Kidney epithelial cell (primary cell): ENCODE measurements at regions not wholly inside any gene's neighbourhood (a gene's known extent, or its start where the extent isn't known, plus 50 kb on each side); places are given as distances from the start of the nearest gene placed in this dataset.

ENCODE experiments used
- DNase-seq: peaks from one replicate; pipeline ENCODE4 v3.0.0-alpha.2; 2010; ENCODE audit warnings: low read depth
- H3K27me3 ChIP-seq: 2 replicates; pipeline ENCODE4 v1.6.0; 2011; ENCODE audit warnings: low read length; ENCODE audit not compliant: control insufficient read depth, insufficient read depth
- H3K36me3 ChIP-seq: 2 replicates; pipeline ENCODE4 v1.5.1; 2011; ENCODE audit warnings: low read length; ENCODE audit not compliant: control insufficient read depth, insufficient read depth
- H3K4me3 ChIP-seq: 2 replicates; pipeline ENCODE4 v1.5.1; 2011; ENCODE audit warnings: low read depth, mild to moderate bottlenecking, control low read depth, low read length
- TF ChIP-seq, protein P1 (sequence below): IDR thresholded peaks from 2 replicates; pipeline ENCODE4 v1.5.1; 2011; ENCODE audit warnings: mild to moderate bottlenecking, moderate library complexity, low read length, control low read depth, inconsistent platforms; ENCODE audit not compliant: insufficient read depth, poor library complexity, severe bottlenecking

DNA sequence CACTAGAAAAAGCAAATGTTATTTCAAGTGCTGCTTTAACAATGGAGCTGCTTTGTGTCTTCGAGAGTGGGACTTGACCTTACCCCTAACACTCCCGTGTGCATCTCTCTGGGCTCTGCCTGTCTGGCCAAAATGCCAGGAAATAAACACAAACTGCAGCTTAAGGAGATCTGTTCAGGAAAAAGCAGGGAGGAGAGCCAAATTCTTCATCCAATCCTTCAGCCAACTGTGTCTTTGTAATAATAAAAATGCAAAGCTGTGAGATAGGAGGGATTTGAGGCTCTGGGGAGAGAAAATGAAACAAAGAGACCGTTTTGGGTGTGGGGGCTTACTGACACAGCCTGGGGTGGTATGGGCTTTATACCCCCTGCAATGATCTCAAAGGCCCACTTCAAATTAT is 85.8 kb upstream of the WSCD2 start:
- H3K27me3 ChIP-seq: no peaks in the 10 kb centered on the region
- no peaks in the 10 kb centered on the region for H3K36me3 ChIP-seq
- TF ChIP-seq, protein P1, sequence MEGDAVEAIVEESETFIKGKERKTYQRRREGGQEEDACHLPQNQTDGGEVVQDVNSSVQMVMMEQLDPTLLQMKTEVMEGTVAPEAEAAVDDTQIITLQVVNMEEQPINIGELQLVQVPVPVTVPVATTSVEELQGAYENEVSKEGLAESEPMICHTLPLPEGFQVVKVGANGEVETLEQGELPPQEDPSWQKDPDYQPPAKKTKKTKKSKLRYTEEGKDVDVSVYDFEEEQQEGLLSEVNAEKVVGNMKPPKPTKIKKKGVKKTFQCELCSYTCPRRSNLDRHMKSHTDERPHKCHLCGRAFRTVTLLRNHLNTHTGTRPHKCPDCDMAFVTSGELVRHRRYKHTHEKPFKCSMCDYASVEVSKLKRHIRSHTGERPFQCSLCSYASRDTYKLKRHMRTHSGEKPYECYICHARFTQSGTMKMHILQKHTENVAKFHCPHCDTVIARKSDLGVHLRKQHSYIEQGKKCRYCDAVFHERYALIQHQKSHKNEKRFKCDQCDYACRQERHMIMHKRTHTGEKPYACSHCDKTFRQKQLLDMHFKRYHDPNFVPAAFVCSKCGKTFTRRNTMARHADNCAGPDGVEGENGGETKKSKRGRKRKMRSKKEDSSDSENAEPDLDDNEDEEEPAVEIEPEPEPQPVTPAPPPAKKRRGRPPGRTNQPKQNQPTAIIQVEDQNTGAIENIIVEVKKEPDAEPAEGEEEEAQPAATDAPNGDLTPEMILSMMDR: no peak
- no peak overlapping the region for H3K4me3 ChIP-seq
- DNase-seq: no peak

DNA sequence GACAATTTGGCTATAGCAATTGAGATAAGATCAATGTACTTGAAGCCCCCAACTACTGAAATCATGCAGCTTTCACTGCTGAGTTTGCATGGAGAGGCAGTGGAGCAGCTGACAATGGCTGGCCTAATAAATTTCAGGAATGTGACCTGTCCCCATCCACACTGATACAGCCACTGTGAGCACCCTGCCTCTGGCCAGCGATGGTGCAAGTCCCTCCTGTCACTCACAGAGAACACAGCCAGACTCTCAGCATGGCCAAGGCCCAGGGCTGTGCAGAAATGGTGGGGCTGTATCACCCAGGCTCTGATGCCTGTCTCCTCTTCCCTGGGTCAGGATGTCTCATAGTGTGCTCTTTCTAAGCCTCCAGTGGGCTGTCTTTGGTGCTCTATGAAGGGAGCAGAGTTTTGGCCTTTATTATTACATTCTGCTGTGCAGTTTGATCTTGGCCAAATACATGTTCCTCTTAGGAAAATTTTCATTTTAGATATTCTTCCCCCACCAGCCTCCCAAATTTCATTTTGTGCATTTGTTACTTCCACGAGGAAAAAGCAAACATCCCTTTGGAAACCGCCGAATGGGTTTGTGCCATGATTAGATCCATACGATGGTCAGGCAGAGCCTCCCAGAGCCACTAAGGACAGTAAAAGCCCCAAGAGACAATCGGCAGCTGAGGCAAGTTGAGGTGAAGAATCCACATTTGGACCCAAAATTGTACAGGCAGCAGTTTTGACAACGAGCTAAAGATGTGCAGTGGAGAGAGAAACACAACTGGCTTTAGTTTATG is 85.1 kb upstream of the WSCD2 start:
- TF ChIP-seq, protein P1: no peak
- DNase-seq: no peak
- no peaks in the 10 kb centered on the region for H3K27me3 ChIP-seq
- no peak overlapping the region for H3K4me3 ChIP-seq
- H3K36me3 ChIP-seq: no peaks in the 10 kb centered on the region

DNA sequence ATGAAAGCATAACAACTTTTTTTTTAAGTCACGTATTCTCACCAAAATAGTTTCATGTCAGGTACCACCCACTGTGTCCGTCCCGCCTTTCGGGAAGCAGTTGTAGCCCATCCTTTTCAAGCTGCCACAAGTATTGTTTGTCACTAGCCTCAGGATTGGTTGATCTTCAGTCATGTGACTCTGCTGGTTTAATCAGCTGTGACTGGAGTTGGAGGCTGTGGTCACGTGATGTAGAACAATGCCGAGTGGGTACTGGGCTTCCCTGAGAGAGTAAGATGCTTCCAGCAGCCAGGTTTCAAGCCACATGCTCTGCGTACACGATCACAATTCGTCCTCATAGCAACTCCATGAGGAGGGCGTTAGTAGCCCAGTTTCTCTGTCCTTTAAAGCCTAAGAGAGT is 83.0 kb upstream of the WSCD2 start:
- no peak for DNase-seq

DNA sequence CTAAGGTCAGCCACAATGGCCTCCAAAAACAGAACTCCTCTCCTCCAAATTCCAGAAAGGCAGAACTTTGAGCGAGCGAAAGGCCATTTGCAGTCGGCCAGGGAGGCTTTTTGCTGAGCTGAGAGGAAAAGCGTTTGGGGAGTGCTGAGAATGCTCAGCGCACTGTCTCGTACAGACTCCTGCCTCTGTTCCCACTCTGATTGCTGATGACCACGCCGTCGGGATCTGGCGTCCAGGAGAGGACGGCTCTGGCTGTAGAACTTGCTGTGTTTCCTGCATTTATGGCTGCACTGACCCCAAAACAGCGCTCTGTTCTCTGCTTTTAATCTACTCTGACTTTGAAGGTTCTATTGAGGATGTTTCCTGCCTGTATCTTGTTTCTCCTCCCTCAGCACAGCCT is 82.4 kb upstream of the WSCD2 start:
- Histone ChIP-seq H3K27me3 (no peaks in the 10 kb centered on the region), H3K4me3 (no peak overlapping the region), H3K36me3 (no peaks in the 10 kb centered on the region)
- TF ChIP-seq, protein P1: no peak
- DNase-seq: no peak

More for the DNA sequence above, 83.0 kb upstream of the WSCD2 start:
- no peaks in the 10 kb centered on the region for H3K27me3 ChIP-seq
- H3K36me3 ChIP-seq: no peaks in the 10 kb centered on the region
- H3K4me3 ChIP-seq: no peak overlapping the region
- TF ChIP-seq, protein P1: no peak

DNA sequence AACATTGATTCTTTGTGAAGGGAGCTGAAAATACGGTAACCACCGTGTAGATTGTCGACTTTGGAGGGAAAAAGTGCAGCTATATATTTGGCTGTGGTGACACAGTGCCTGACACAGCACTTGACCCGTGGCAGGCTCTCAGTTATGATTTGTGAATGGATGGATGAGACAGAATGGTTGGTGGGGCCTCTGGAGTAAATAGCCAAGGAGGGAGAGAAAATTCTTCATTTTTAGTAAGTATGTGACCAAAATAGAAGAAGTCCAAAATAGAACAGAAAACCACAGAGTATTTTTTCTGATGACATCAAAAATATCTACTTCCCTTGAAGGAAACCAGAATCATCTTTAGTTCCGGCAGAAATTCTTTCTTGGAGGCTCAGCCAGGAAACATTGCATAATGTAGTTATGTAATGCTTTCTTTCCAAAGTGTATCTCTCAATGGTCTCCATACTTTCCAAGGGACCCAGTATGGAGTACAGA is 82.0 kb upstream of the WSCD2 start:
- no peak overlapping the region for H3K4me3 ChIP-seq
- no peaks in the 10 kb centered on the region for H3K36me3 ChIP-seq
- H3K27me3 ChIP-seq: no peaks in the 10 kb centered on the region
- TF ChIP-seq, protein P1: no peak
- DNase-seq: no peak

DNA sequence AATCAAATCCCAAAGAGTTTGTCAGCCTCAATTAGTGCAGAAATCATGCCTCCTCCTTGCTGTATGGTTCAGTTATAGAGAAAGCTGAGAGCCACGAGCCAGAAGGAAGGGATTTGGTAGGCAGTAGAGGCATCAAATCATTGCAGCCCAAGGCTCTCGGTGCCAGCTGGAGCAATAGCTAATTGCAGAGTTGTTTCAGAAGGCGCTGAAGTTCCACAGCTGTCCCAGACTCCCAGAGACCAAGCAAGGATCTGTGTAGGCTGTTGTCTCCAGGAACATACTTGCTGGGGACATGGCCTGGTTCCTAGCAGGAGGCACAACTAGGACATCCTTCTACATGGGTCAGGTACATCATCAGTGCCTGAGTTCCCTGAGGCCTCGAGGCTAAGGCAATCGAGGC is 80.4 kb upstream of the WSCD2 start:
- Histone ChIP-seq H3K4me3 (no peak overlapping the region), H3K36me3 (no peaks in the 10 kb centered on the region), H3K27me3 (no peaks in the 10 kb centered on the region)
- TF ChIP-seq, protein P1: no peak
- no peak for DNase-seq
